ENCODE measurements at regions not wholly inside any gene's neighbourhood (a gene's known extent, or its start where the extent isn't known, plus 50 kb on each side); places are given as distances from the start of the nearest gene placed in this dataset.

GRCh38 chr2:11103984-11104793, 51.1 kb upstream of the SLC66A3 start:
- TF ChIP-seq POLR2A (IDR thresholded peaks at IDR 0.05): no peak
- peak in 1 of 6 experiments; percentile 13 for TF ChIP-seq CTCF (IDR thresholded peaks at IDR 0.05)
- Histone ChIP-seq H3K9me3 (replicated peaks in 1 of 3) (no peaks in the 10 kb centered on the region), H3K27ac (no peak overlapping the region), H3K4me1 (replicated peaks in 1 of 2) (peaks cover 0 to 4% of the 10 kb centered on the region in 2 donors), H3K27me3 (no peaks in the 10 kb centered on the region), H3K4me3 (no peak overlapping the region), H3K36me3 (replicated peaks in 1 of 2) (no peaks in the 10 kb centered on the region)
- intact Hi-C loops (cut with DNase I): no loop called here
- no peak for DNase-seq
- 83 to 89% (median 85%) methylated on average over 18 of the region's 18 CpGs for WGBS, 4 donors

- Histone ChIP-seq H3K36me3 (replicated peaks in 1 of 2) (no peaks in the 10 kb centered on the region), H3K4me3 (no peak overlapping the region), H3K4me1 (replicated peaks in 1 of 2) (peaks cover 0 to 4% of the 10 kb centered on the region in 2 donors), H3K27me3 (no peaks in the 10 kb centered on the region), H3K27ac (no peak overlapping the region), H3K9me3 (replicated peaks in 1 of 3) (no peaks in the 10 kb centered on the region)
- intact Hi-C loops (cut with DNase I): no loop called here
- DNase-seq: peak in 4 of 7 donors; percentile 30 to 51 (median 47)
- TF ChIP-seq POLR2A (IDR thresholded peaks at IDR 0.05): no peak
- no peak for TF ChIP-seq CTCF (IDR thresholded peaks at IDR 0.05)
- 63 to 69% (median 65%) methylated on average over 19 to 34 of the region's 34 CpGs for WGBS, 4 donors
These were observed 50.2 kb upstream of the SLC66A3 start for GRCh38 chr2:11104794-11105660.

Measured in adrenal gland (tissue), 9 donors.